GM23338 (cell line): ENCODE measurements at regions not wholly inside any gene's neighbourhood (a gene's known extent, or its start where the extent isn't known, plus 50 kb on each side); places are given as distances from the start of the nearest gene placed in this dataset.

Experiments
- EZH2 ChIP-seq: fragments of 200-600 bp; sonication (generic); IDR thresholded peaks from one replicate; pipeline ENCODE4 v1.8.0; 2017; ENCODE audit warnings: antibody characterized with exemption, mild to moderate bottlenecking, low read depth; ENCODE audit not compliant: unreplicated experiment
- EZH2phosphoT487 ChIP-seq: fragments of 200-600 bp; sonication (generic); IDR thresholded peaks from one replicate; pipeline ENCODE4 v1.8.1; 2018; ENCODE audit warnings: antibody characterized with exemption; ENCODE audit not compliant: unreplicated experiment
- POLR2AphosphoS5 ChIP-seq: IDR thresholded peaks from 2 replicates; pipeline ENCODE4 v1.6.1; 2016; ENCODE audit warnings: antibody characterized with exemption, low read depth
- ZNF114 ChIP-seq: fragments of 250-450 bp; sonication (Bioruptor Pico); IDR thresholded peaks from 2 replicates; pipeline ENCODE4 v1.5.0; 2020; ENCODE audit warnings: mild to moderate bottlenecking, moderate library complexity
- TF ChIP-seq, protein P1 (sequence below), 2 experiments: fragments of 200-600 bp in 1 of 2; sonication (generic) in 1 of 2; conservative IDR thresholded peaks; 2 replicates each; pipeline versions ENCODE4 v1.5.1 to v1.6.1; 2016 to 2017; ENCODE audit warnings: antibody characterized with exemption in 2 of 2, low read depth in 2 of 2, mild to moderate bottlenecking in 2 of 2, moderate library complexity in 1 of 2
- TF ChIP-seq, protein P2 (sequence below): IDR thresholded peaks from one replicate; pipeline ENCODE4 v1.6.1; 2018; ENCODE audit warnings: antibody characterized with exemption; ENCODE audit not compliant: unreplicated experiment

DNA sequence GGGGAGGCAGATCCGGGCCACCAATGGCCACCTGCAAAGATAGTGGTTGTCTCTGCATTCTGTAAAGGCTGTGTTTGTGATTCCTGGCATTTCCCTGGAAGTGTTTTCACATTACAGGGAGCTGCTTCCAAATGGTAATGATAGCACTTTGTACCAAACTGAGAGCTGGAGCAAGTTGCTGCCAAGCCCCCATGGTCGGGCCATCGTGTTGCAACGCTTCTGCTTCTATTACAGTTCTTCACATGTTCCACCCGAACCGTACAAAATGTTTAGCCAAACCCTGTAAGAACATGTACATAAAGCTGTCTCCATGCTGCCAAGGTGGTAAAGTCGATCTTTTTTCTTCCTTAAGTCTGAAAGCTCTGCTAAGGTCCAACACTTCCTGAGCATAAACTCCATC lies 397.7 kb upstream of the NFE2L3 start:
- TF ChIP-seq, protein P1, sequence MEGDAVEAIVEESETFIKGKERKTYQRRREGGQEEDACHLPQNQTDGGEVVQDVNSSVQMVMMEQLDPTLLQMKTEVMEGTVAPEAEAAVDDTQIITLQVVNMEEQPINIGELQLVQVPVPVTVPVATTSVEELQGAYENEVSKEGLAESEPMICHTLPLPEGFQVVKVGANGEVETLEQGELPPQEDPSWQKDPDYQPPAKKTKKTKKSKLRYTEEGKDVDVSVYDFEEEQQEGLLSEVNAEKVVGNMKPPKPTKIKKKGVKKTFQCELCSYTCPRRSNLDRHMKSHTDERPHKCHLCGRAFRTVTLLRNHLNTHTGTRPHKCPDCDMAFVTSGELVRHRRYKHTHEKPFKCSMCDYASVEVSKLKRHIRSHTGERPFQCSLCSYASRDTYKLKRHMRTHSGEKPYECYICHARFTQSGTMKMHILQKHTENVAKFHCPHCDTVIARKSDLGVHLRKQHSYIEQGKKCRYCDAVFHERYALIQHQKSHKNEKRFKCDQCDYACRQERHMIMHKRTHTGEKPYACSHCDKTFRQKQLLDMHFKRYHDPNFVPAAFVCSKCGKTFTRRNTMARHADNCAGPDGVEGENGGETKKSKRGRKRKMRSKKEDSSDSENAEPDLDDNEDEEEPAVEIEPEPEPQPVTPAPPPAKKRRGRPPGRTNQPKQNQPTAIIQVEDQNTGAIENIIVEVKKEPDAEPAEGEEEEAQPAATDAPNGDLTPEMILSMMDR (conservative IDR thresholded peaks at IDR 0.05; ENCODE audit: low read depth in 2 of 2): no peak
- TF ChIP-seq POLR2AphosphoS5 (no peak), EZH2 (no peak), EZH2phosphoT487 (no peak), ZNF114 (CRISPR knock-in tag) (no peak)
- TF ChIP-seq, protein P2, sequence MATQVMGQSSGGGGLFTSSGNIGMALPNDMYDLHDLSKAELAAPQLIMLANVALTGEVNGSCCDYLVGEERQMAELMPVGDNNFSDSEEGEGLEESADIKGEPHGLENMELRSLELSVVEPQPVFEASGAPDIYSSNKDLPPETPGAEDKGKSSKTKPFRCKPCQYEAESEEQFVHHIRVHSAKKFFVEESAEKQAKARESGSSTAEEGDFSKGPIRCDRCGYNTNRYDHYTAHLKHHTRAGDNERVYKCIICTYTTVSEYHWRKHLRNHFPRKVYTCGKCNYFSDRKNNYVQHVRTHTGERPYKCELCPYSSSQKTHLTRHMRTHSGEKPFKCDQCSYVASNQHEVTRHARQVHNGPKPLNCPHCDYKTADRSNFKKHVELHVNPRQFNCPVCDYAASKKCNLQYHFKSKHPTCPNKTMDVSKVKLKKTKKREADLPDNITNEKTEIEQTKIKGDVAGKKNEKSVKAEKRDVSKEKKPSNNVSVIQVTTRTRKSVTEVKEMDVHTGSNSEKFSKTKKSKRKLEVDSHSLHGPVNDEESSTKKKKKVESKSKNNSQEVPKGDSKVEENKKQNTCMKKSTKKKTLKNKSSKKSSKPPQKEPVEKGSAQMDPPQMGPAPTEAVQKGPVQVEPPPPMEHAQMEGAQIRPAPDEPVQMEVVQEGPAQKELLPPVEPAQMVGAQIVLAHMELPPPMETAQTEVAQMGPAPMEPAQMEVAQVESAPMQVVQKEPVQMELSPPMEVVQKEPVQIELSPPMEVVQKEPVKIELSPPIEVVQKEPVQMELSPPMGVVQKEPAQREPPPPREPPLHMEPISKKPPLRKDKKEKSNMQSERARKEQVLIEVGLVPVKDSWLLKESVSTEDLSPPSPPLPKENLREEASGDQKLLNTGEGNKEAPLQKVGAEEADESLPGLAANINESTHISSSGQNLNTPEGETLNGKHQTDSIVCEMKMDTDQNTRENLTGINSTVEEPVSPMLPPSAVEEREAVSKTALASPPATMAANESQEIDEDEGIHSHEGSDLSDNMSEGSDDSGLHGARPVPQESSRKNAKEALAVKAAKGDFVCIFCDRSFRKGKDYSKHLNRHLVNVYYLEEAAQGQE: no peak
